ENCODE measurements at regions not wholly inside any gene's neighbourhood (a gene's known extent, or its start where the extent isn't known, plus 50 kb on each side); places are given as distances from the start of the nearest gene placed in this dataset.

- peaks cover 20% of the 10 kb centered on the region for H3K9me3 ChIP-seq (ENCODE audit: insufficient read depth, low read length, severe bottlenecking)
These were observed 488.8 kb upstream of the CCDC196 start for GRCh38 chr14:65997347-65997746.

DNA sequence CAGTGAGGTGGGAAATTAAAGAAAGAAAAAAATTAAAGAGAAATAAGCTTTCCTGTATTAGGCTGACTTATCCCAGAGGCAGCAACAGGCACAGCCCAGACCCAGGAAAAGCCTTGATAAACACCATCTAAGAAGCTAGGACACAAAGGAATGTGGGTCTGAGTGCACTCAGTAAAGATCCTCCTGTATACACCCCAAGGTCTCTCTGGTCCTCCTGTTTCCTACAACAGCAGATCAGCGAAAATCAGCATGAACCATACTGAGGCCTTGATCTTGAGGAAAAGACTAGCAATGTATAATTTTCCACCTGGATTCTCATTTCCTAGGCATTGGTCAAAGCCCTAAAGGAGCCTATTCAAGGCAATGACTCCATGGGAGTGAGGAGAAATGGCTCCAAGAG, 486.3 kb upstream of the CCDC196 start:
- H4K20me1 ChIP-seq (ENCODE audit: insufficient read depth, low read length) = no peaks in the 10 kb centered on the region
- ATAC-seq (ENCODE audit: insufficient read depth, low read depth) = no peak

More at GRCh38 chr14:65997347-65997746, 488.8 kb upstream of the CCDC196 start:
- no peak overlapping the region for H3K9ac ChIP-seq (ENCODE audit: low read depth, low read length)
- no peaks in the 10 kb centered on the region for H3K36me3 ChIP-seq (ENCODE audit: insufficient read depth, low read length)
- no peak for ATAC-seq (ENCODE audit: insufficient read depth, low read depth)
- H3K4me1 ChIP-seq (ENCODE audit: insufficient read depth, low read length) = peaks cover 11% of the 10 kb centered on the region
- H4K20me1 ChIP-seq (ENCODE audit: insufficient read depth, low read length) = no peaks in the 10 kb centered on the region
- H3K4me3 ChIP-seq (ENCODE audit: low read depth in 1 of 2, low read length in 2 of 2) = no peak overlapping the region
- no peak for TF ChIP-seq EZH2 (IDR thresholded peaks at IDR 0.05; ENCODE audit: borderline replicate concordance, low read depth, low read length, severe bottlenecking)
- TF ChIP-seq, protein P1, sequence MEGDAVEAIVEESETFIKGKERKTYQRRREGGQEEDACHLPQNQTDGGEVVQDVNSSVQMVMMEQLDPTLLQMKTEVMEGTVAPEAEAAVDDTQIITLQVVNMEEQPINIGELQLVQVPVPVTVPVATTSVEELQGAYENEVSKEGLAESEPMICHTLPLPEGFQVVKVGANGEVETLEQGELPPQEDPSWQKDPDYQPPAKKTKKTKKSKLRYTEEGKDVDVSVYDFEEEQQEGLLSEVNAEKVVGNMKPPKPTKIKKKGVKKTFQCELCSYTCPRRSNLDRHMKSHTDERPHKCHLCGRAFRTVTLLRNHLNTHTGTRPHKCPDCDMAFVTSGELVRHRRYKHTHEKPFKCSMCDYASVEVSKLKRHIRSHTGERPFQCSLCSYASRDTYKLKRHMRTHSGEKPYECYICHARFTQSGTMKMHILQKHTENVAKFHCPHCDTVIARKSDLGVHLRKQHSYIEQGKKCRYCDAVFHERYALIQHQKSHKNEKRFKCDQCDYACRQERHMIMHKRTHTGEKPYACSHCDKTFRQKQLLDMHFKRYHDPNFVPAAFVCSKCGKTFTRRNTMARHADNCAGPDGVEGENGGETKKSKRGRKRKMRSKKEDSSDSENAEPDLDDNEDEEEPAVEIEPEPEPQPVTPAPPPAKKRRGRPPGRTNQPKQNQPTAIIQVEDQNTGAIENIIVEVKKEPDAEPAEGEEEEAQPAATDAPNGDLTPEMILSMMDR (IDR thresholded peaks at IDR 0.05; ENCODE audit: borderline replicate concordance, extremely low read depth, low read length, poor library complexity, severe bottlenecking) = no peak
- no peaks in the 10 kb centered on the region for H3K27me3 ChIP-seq (ENCODE audit: insufficient read depth, low read length, poor library complexity)
- no peak for DNase-seq
- H3K27ac ChIP-seq (ENCODE audit: low read length) = no peak overlapping the region
- H3K4me2 ChIP-seq (ENCODE audit: insufficient read depth, low read length) = no peak overlapping the region
- no peak overlapping the region for H2AFZ ChIP-seq (ENCODE audit: low read depth, low read length)
- no peaks in the 10 kb centered on the region for H3K79me2 ChIP-seq (ENCODE audit: insufficient read depth, low read length)

DNA sequence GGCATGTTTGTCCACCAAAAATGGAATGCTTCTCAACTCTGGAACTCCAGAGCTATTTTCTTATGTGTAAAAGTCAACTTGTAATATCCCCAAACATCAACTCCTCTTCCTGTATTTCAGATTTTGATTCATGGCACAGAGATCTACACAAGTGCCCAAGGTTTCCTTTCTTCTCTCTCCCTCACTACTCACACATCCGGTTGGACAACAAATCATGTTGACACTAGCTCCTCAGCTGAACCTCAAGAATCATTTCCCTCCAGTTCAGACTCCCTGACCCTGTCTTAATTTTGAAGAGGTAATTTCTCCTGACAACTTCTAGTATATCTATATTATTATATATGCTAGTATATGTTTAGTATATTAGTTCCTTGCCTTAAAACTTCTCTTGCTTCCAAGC, 485.4 kb upstream of the CCDC196 start:
- DNase-seq = no peak

More for the DNA sequence above, 486.3 kb upstream of the CCDC196 start:
- Histone ChIP-seq H3K79me2 (ENCODE audit: insufficient read depth, low read length) (no peaks in the 10 kb centered on the region), H3K36me3 (ENCODE audit: insufficient read depth, low read length) (no peaks in the 10 kb centered on the region), H3K9me3 (ENCODE audit: insufficient read depth, low read length, severe bottlenecking) (peaks cover 25% of the 10 kb centered on the region), H3K4me3 (ENCODE audit: low read depth in 1 of 2, low read length in 2 of 2) (no peak overlapping the region), H3K9ac (ENCODE audit: low read depth, low read length) (no peak overlapping the region), H2AFZ (ENCODE audit: low read depth, low read length) (no peak overlapping the region), H3K27me3 (ENCODE audit: insufficient read depth, low read length, poor library complexity) (no peaks in the 10 kb centered on the region), H3K4me1 (ENCODE audit: insufficient read depth, low read length) (no peaks in the 10 kb centered on the region), H3K4me2 (ENCODE audit: insufficient read depth, low read length) (no peak overlapping the region), H3K27ac (ENCODE audit: low read length) (no peak overlapping the region)
- no peak for DNase-seq
- TF ChIP-seq, protein P1 (IDR thresholded peaks at IDR 0.05; ENCODE audit: borderline replicate concordance, extremely low read depth, low read length, poor library complexity, severe bottlenecking) = no peak
- TF ChIP-seq EZH2 (IDR thresholded peaks at IDR 0.05; ENCODE audit: borderline replicate concordance, low read depth, low read length, severe bottlenecking) = no peak

More for the DNA sequence above, 485.4 kb upstream of the CCDC196 start:
- no peak overlapping the region for H3K4me3 ChIP-seq (ENCODE audit: low read depth in 1 of 2, low read length in 2 of 2)
- no peaks in the 10 kb centered on the region for H4K20me1 ChIP-seq (ENCODE audit: insufficient read depth, low read length)
- H3K36me3 ChIP-seq (ENCODE audit: insufficient read depth, low read length) = no peaks in the 10 kb centered on the region
- no peak overlapping the region for H3K9ac ChIP-seq (ENCODE audit: low read depth, low read length)
- ATAC-seq (ENCODE audit: insufficient read depth, low read depth) = no peak
- H3K79me2 ChIP-seq (ENCODE audit: insufficient read depth, low read length) = no peaks in the 10 kb centered on the region
- TF ChIP-seq EZH2 (IDR thresholded peaks at IDR 0.05; ENCODE audit: borderline replicate concordance, low read depth, low read length, severe bottlenecking) = no peak
- TF ChIP-seq, protein P1 (IDR thresholded peaks at IDR 0.05; ENCODE audit: borderline replicate concordance, extremely low read depth, low read length, poor library complexity, severe bottlenecking) = no peak
- H3K27me3 ChIP-seq (ENCODE audit: insufficient read depth, low read length, poor library complexity) = no peaks in the 10 kb centered on the region
- no peaks in the 10 kb centered on the region for H3K4me1 ChIP-seq (ENCODE audit: insufficient read depth, low read length)
- peaks cover 25% of the 10 kb centered on the region for H3K9me3 ChIP-seq (ENCODE audit: insufficient read depth, low read length, severe bottlenecking)
- no peak overlapping the region for H3K4me2 ChIP-seq (ENCODE audit: insufficient read depth, low read length)
- no peak overlapping the region for H3K27ac ChIP-seq (ENCODE audit: low read length)
- H2AFZ ChIP-seq (ENCODE audit: low read depth, low read length) = no peak overlapping the region
